ENCODE measurements at regions not wholly inside any gene's neighbourhood (a gene's known extent, or its start where the extent isn't known, plus 50 kb on each side); places are given as distances from the start of the nearest gene placed in this dataset.
"Not testable (repeated sequence)": the region's sequence is repeated elsewhere in the genome, so short reads cannot be mapped to it uniquely, and the experiment has no call there.

DNA sequence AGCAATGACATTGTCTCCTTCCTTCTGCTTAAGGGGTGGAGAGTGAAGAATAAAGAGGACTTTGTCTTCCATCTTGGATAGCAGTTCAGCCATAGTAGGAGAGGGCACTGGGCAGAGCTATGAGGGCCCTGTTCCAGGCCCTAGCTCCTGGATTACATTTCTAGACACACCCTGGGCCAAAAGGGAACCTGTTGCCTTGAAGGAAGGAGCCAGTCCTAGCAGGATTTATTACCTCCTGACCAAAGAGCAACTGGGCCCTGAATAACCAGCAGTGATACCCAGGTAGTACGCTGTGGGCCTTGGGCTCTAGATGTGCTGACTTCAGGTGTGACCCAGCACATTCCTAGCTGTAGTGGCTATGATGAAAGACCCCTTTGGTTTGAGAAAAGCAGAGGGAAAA is 95.8 kb downstream of the RMI1 start:
- peaks cover 5% of the 10 kb centered on the region for H3K9me3 Mint-ChIP-seq
- TF ChIP-seq, protein P1, sequence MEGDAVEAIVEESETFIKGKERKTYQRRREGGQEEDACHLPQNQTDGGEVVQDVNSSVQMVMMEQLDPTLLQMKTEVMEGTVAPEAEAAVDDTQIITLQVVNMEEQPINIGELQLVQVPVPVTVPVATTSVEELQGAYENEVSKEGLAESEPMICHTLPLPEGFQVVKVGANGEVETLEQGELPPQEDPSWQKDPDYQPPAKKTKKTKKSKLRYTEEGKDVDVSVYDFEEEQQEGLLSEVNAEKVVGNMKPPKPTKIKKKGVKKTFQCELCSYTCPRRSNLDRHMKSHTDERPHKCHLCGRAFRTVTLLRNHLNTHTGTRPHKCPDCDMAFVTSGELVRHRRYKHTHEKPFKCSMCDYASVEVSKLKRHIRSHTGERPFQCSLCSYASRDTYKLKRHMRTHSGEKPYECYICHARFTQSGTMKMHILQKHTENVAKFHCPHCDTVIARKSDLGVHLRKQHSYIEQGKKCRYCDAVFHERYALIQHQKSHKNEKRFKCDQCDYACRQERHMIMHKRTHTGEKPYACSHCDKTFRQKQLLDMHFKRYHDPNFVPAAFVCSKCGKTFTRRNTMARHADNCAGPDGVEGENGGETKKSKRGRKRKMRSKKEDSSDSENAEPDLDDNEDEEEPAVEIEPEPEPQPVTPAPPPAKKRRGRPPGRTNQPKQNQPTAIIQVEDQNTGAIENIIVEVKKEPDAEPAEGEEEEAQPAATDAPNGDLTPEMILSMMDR (IDR thresholded peaks at IDR 0.05) = no peak
- ATAC-seq (ENCODE audit: low read depth) (no peak), DNase-seq (no peak)
- no peaks in the 10 kb centered on the region for H3K4me1 Mint-ChIP-seq
- no peak overlapping the region for H3K27ac Mint-ChIP-seq
- no peak overlapping the region for H3K4me3 Mint-ChIP-seq
- POLR2A ChIA-PET = no interaction called here
- intact Hi-C loops (cut with micrococcal nuclease) = no loop called here
- no peaks in the 10 kb centered on the region for H3K36me3 Mint-ChIP-seq (ENCODE audit: low read depth)
- H3K27me3 Mint-ChIP-seq = peaks cover 11% of the 10 kb centered on the region
- CTCF ChIA-PET = no interaction called here

DNA sequence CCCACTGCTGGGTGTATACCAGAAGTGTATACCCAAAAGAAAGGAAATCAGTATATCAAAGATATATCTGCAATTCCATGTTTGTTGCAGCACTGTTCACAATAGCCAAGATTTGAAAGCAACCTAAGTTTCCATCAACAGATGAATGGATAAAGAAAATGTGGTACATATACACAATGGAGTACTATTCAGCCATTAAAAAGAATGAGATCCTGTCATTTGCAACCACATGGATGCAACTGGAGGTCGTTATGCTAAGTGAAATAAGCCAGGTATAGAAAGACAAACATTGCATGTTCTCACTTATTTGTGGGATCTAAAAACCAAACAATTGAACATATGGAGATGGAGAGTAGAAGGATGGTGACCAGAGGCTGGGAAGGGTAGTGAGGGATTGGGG is 97.2 kb downstream of the RMI1 start:
- H3K27ac Mint-ChIP-seq; CTCF ChIA-PET; POLR2A ChIA-PET; H3K9me3 Mint-ChIP-seq; H3K36me3 Mint-ChIP-seq (ENCODE audit: low read depth); ATAC-seq (ENCODE audit: low read depth); DNase-seq; H3K4me1 Mint-ChIP-seq; H3K4me3 Mint-ChIP-seq; intact Hi-C loops (cut with micrococcal nuclease): not testable (repeated sequence)
- H3K27me3 Mint-ChIP-seq = peaks cover 13% of the 10 kb centered on the region

DNA sequence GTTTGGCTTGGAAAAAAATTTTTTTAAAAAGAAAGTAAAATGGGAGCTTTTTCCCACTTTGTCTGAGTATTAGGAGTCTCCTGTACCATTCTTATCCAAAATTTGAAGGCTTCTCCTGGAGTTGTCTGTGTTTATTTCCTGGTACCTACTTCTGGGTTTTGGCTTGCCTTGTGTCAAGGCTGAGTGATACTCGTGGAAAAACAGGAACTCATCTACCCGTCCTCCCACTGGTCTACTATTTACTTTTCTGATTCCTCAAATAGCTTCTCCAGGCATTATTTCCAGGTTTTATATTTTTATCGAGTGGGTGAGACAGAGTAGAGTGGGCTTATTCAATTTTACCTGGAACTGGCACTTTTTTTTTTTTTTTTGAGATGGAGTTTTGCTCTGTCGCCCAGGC is 99.4 kb downstream of the RMI1 start:
- Mint-ChIP-seq H3K27ac (no peak overlapping the region), H3K27me3 (peaks cover 8% of the 10 kb centered on the region), H3K4me3 (no peak overlapping the region), H3K36me3 (ENCODE audit: low read depth) (no peaks in the 10 kb centered on the region), H3K4me1 (no peaks in the 10 kb centered on the region), H3K9me3 (peaks cover 5% of the 10 kb centered on the region)
- ATAC-seq (ENCODE audit: low read depth) (no peak), DNase-seq (no peak)
- intact Hi-C loops (cut with micrococcal nuclease) = no loop called here
- CTCF ChIA-PET = no interaction called here
- TF ChIP-seq, protein P1 (IDR thresholded peaks at IDR 0.05) = no peak
- POLR2A ChIA-PET = no interaction called here

DNA sequence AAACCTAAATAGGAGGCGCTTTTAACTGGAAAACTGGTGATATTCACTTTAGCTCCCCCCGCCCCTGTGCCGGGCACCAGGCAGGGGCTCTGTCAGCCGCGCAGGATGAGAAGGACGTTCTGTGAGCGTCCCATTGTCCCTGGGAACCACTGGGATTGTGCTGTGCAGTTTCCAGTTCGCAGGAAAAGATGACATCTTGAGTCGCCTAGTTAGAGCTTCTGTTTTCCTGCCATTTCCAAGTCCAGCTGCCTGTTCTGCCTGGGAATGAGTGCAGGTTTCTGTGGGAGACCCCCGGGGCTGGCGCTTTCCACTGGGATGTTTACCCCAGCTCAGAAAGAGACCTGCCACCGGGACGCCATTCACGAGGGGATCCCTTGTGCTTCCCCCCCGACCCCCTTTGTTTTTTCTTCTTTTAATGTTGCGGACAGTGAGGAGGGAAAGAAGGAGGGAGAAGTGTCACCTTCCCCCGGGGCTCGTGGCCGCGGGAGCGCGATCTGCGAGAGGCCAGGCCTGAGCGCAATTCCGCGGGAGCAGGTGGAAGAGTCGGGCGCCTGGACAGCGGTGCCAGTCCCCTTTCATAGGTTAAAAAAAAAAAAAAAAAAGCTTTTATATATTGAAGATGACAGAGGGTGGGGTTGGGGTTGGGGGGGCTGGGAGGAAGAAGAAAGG is 121.5 kb downstream of the RMI1 start:
- no peaks in the 10 kb centered on the region for H3K36me3 Mint-ChIP-seq (ENCODE audit: low read depth)
- H3K9me3 Mint-ChIP-seq = peaks cover 2% of the 10 kb centered on the region
- intact Hi-C loops (cut with micrococcal nuclease) = no loop called here
- ChIA-PET POLR2A (no interaction called here), CTCF (no interaction called here)
- TF ChIP-seq, protein P1 (IDR thresholded peaks at IDR 0.05) = no peak
- no peak overlapping the region for H3K4me3 Mint-ChIP-seq
- DNase-seq (no peak), ATAC-seq (ENCODE audit: low read depth) (no peak)
- no peaks in the 10 kb centered on the region for H3K4me1 Mint-ChIP-seq
- no peak overlapping the region for H3K27ac Mint-ChIP-seq
- peaks cover 35% of the 10 kb centered on the region for H3K27me3 Mint-ChIP-seq

DNA sequence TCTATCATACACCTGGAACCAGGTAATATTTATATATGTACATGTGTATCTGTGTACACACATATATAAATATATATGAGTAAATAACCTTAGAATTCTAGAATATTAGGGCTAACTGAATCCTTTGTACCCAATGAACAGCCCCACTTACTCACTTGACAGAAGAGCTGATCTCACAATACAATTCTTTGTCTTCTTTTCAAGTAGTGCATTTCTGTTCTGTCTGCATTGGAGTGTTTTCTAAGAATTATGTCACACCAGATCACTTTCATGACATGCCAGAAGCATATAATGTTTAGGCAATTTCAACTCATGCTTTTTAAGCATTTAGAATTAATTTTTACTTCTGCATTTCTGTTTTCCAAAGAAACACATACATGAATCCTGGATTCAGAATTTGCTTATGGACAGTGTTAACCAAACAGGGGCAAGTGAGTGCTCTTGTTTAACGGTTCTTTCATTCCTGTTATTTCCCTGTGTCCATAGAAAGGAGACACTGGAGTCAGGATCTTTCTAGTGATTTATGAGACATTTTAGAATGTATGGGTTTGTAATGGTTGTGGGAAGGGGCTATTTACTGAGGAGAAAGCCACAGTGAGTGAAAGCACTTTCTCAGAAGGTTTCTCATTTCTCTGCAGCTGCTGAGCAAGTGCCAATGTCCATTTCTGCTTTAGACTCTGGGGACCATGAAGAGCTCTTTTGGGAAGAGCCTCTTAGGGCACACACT is 123.2 kb downstream of the RMI1 start:
- CTCF ChIA-PET = no interaction called here
- Mint-ChIP-seq H3K36me3 (ENCODE audit: low read depth) (no peaks in the 10 kb centered on the region), H3K27ac (no peak overlapping the region), H3K4me3 (no peak overlapping the region), H3K9me3 (peaks cover 2% of the 10 kb centered on the region), H3K4me1 (no peaks in the 10 kb centered on the region), H3K27me3 (peaks cover 40% of the 10 kb centered on the region)
- TF ChIP-seq, protein P1 (IDR thresholded peaks at IDR 0.05) = no peak
- intact Hi-C loops (cut with micrococcal nuclease) = no loop called here
- DNase-seq (no peak), ATAC-seq (ENCODE audit: low read depth) (no peak)
- POLR2A ChIA-PET = no interaction called here

Measured in activated B cell treated with CpG ODN at 0.5 μM for 24 hours (primary cell).